ENCODE measurements at regions not wholly inside any gene's neighbourhood (a gene's known extent, or its start where the extent isn't known, plus 50 kb on each side); places are given as distances from the start of the nearest gene placed in this dataset.

GRCh38 chr5:105409695-105410094 is 1847.1 kb upstream of the NUDT12 start:
- Histone ChIP-seq H3K27me3 (replicated peaks in 1 of 2; ENCODE audit: control insufficient read depth in 2 of 2, extremely low read depth in 1 of 2, insufficient read depth in 2 of 2, low read length in 1 of 2) (no peaks in the 10 kb centered on the region), H3K27ac (ENCODE audit: low read length) (no peak overlapping the region), H3K4me1 (ENCODE audit: control insufficient read depth in 1 of 2, extremely low read depth in 1 of 2, insufficient read depth in 2 of 2, low read length in 2 of 2) (no peaks in the 10 kb centered on the region), H3K9me3 (no peaks in the 10 kb centered on the region), H3K4me3 (ENCODE audit: control insufficient read depth in 1 of 2, extremely low read depth in 1 of 2, low read length in 1 of 2) (no peak overlapping the region), H3K36me3 (ENCODE audit: control insufficient read depth in 2 of 2, extremely low read depth in 1 of 2, insufficient read depth in 1 of 2, low read length in 1 of 2) (no peaks in the 10 kb centered on the region)
- CTCF ChIA-PET: no interaction called here
- ATAC-seq (replicated peaks in 1 of 4) (no peak), DNase-seq (no peak)
- H3K9me3 Mint-ChIP-seq: peaks cover 0 to 17% (median 10%) of the 10 kb centered on the region in 3 donors
- no peak overlapping the region for H3K4me3 Mint-ChIP-seq
- POLR2A ChIA-PET: no interaction called here
- no CpG with 5 or more reads among the region's 1 CpG for WGBS (ENCODE audit: insufficient coverage)
- H3K4me1 Mint-ChIP-seq: no peaks in the 10 kb centered on the region
- H3K27me3 Mint-ChIP-seq: no peaks in the 10 kb centered on the region
- H3K36me3 Mint-ChIP-seq: no peaks in the 10 kb centered on the region
- no peak overlapping the region for H3K27ac Mint-ChIP-seq

DNA sequence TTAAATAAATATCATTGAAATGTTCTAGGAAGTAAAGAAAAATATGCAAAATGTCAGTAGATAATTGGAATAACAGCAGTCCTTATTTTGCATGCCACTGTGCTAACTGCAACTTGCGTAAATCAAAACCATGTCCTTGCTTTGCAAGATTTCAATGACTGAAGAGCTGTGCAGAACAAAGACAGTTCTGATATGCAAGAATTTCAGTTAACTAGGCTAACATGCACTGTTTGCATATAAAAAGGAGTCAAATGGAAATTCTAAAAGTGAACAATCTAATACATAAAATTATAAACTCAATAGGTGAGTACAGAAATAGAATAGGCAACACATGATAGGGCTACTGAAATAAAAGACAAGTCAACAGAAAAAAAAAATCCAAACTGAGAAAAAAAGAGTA is 1844.6 kb upstream of the NUDT12 start:
- H3K27ac ChIP-seq (ENCODE audit: low read length): no peak overlapping the region
- ChIA-PET POLR2A (no interaction called here), CTCF (no interaction called here)
- no peaks in the 10 kb centered on the region for H3K27me3 ChIP-seq (replicated peaks in 1 of 2; ENCODE audit: control insufficient read depth in 2 of 2, extremely low read depth in 1 of 2, insufficient read depth in 2 of 2, low read length in 1 of 2)
- WGBS (ENCODE audit: insufficient coverage): 100% methylated on average over 1 of the region's 1 CpG
- no peaks in the 10 kb centered on the region for H3K36me3 Mint-ChIP-seq
- no peaks in the 10 kb centered on the region for H3K4me1 Mint-ChIP-seq
- H3K27ac Mint-ChIP-seq: no peak overlapping the region
- no peak overlapping the region for H3K4me3 ChIP-seq (ENCODE audit: control insufficient read depth in 1 of 2, extremely low read depth in 1 of 2, low read length in 1 of 2)
- H3K4me1 ChIP-seq (ENCODE audit: control insufficient read depth in 1 of 2, extremely low read depth in 1 of 2, insufficient read depth in 2 of 2, low read length in 2 of 2): no peaks in the 10 kb centered on the region
- H3K9me3 Mint-ChIP-seq: peaks cover 0 to 17% (median 5%) of the 10 kb centered on the region in 3 donors
- no peaks in the 10 kb centered on the region for H3K9me3 ChIP-seq
- H3K27me3 Mint-ChIP-seq: no peaks in the 10 kb centered on the region
- no peaks in the 10 kb centered on the region for H3K36me3 ChIP-seq (ENCODE audit: control insufficient read depth in 2 of 2, extremely low read depth in 1 of 2, insufficient read depth in 1 of 2, low read length in 1 of 2)
- no peak overlapping the region for H3K4me3 Mint-ChIP-seq
- DNase-seq (no peak), ATAC-seq (replicated peaks in 1 of 4) (no peak)

GRCh38 chr5:105397749-105398148 is 1835.2 kb upstream of the NUDT12 start:
- Histone ChIP-seq H3K4me1 (ENCODE audit: control insufficient read depth in 1 of 2, extremely low read depth in 1 of 2, insufficient read depth in 2 of 2, low read length in 2 of 2) (no peaks in the 10 kb centered on the region), H3K27me3 (replicated peaks in 1 of 2; ENCODE audit: control insufficient read depth in 2 of 2, extremely low read depth in 1 of 2, insufficient read depth in 2 of 2, low read length in 1 of 2) (no peaks in the 10 kb centered on the region), H3K9me3 (no peaks in the 10 kb centered on the region), H3K4me3 (ENCODE audit: control insufficient read depth in 1 of 2, extremely low read depth in 1 of 2, low read length in 1 of 2) (no peak overlapping the region), H3K27ac (ENCODE audit: low read length) (no peak overlapping the region), H3K36me3 (ENCODE audit: control insufficient read depth in 2 of 2, extremely low read depth in 1 of 2, insufficient read depth in 1 of 2, low read length in 1 of 2) (no peaks in the 10 kb centered on the region)
- no CpG with 5 or more reads among the region's 1 CpG for WGBS (ENCODE audit: insufficient coverage)
- no peak overlapping the region for H3K4me3 Mint-ChIP-seq
- no peaks in the 10 kb centered on the region for H3K4me1 Mint-ChIP-seq
- no peaks in the 10 kb centered on the region for H3K36me3 Mint-ChIP-seq
- POLR2A ChIA-PET: no interaction called here
- no peak for ATAC-seq (replicated peaks in 1 of 4)
- peaks cover 8 to 13% (median 11%) of the 10 kb centered on the region in 3 donors for H3K9me3 Mint-ChIP-seq
- no peak overlapping the region for H3K27ac Mint-ChIP-seq
- CTCF ChIA-PET: no interaction called here
- no peak for DNase-seq
- H3K27me3 Mint-ChIP-seq: no peaks in the 10 kb centered on the region

GRCh38 chr5:105392710-105393149 is 1830.1 kb upstream of the NUDT12 start:
- Histone ChIP-seq H3K4me1 (ENCODE audit: control insufficient read depth in 1 of 2, extremely low read depth in 1 of 2, insufficient read depth in 2 of 2, low read length in 2 of 2) (no peaks in the 10 kb centered on the region), H3K27ac (ENCODE audit: low read length) (no peak overlapping the region), H3K9me3 (no peaks in the 10 kb centered on the region), H3K27me3 (replicated peaks in 1 of 2; ENCODE audit: control insufficient read depth in 2 of 2, extremely low read depth in 1 of 2, insufficient read depth in 2 of 2, low read length in 1 of 2) (no peaks in the 10 kb centered on the region), H3K36me3 (ENCODE audit: control insufficient read depth in 2 of 2, extremely low read depth in 1 of 2, insufficient read depth in 1 of 2, low read length in 1 of 2) (no peaks in the 10 kb centered on the region), H3K4me3 (ENCODE audit: control insufficient read depth in 1 of 2, extremely low read depth in 1 of 2, low read length in 1 of 2) (no peak overlapping the region)
- no peaks in the 10 kb centered on the region for H3K4me1 Mint-ChIP-seq
- no peak overlapping the region for H3K4me3 Mint-ChIP-seq
- H3K36me3 Mint-ChIP-seq: no peaks in the 10 kb centered on the region
- DNase-seq (no peak), ATAC-seq (replicated peaks in 1 of 4) (no peak)
- POLR2A ChIA-PET: no interaction called here
- 91% methylated on average over 17 of the region's 18 CpGs for WGBS (ENCODE audit: insufficient coverage)
- H3K27me3 Mint-ChIP-seq: no peaks in the 10 kb centered on the region
- peaks cover 2 to 8% (median 8%) of the 10 kb centered on the region in 3 donors for H3K9me3 Mint-ChIP-seq
- CTCF ChIA-PET: no interaction called here
- H3K27ac Mint-ChIP-seq: no peak overlapping the region

- Mint-ChIP-seq H3K4me1 (no peaks in the 10 kb centered on the region), H3K36me3 (no peaks in the 10 kb centered on the region), H3K9me3 (peaks cover 0 to 8% (median 8%) of the 10 kb centered on the region in 3 donors), H3K27me3 (no peaks in the 10 kb centered on the region), H3K4me3 (no peak overlapping the region), H3K27ac (no peak overlapping the region)
- WGBS (ENCODE audit: insufficient coverage): 91% methylated on average over 15 of the region's 20 CpGs
- ChIA-PET POLR2A (no interaction called here), CTCF (no interaction called here)
- H3K36me3 ChIP-seq (ENCODE audit: control insufficient read depth in 2 of 2, extremely low read depth in 1 of 2, insufficient read depth in 1 of 2, low read length in 1 of 2): no peaks in the 10 kb centered on the region
- no peak overlapping the region for H3K4me3 ChIP-seq (ENCODE audit: control insufficient read depth in 1 of 2, extremely low read depth in 1 of 2, low read length in 1 of 2)
- no peaks in the 10 kb centered on the region for H3K9me3 ChIP-seq
- DNase-seq: no peak
- H3K4me1 ChIP-seq (ENCODE audit: control insufficient read depth in 1 of 2, extremely low read depth in 1 of 2, insufficient read depth in 2 of 2, low read length in 2 of 2): no peaks in the 10 kb centered on the region
- H3K27me3 ChIP-seq (replicated peaks in 1 of 2; ENCODE audit: control insufficient read depth in 2 of 2, extremely low read depth in 1 of 2, insufficient read depth in 2 of 2, low read length in 1 of 2): no peaks in the 10 kb centered on the region
- no peak for ATAC-seq (replicated peaks in 1 of 4)
- H3K27ac ChIP-seq (ENCODE audit: low read length): no peak overlapping the region
Observed at GRCh38 chr5:105392122-105392709, 1829.6 kb upstream of the NUDT12 start.

GRCh38 chr5:105380126-105380525 is 1817.5 kb upstream of the NUDT12 start:
- Mint-ChIP-seq H3K4me3 (no peak overlapping the region), H3K9me3 (peaks cover 14 to 30% (median 17%) of the 10 kb centered on the region in 3 donors), H3K27me3 (no peaks in the 10 kb centered on the region), H3K27ac (no peak overlapping the region), H3K36me3 (no peaks in the 10 kb centered on the region), H3K4me1 (no peaks in the 10 kb centered on the region)
- Histone ChIP-seq H3K4me3 (ENCODE audit: control insufficient read depth in 1 of 2, extremely low read depth in 1 of 2, low read length in 1 of 2) (no peak overlapping the region), H3K36me3 (ENCODE audit: control insufficient read depth in 2 of 2, extremely low read depth in 1 of 2, insufficient read depth in 1 of 2, low read length in 1 of 2) (no peaks in the 10 kb centered on the region), H3K27ac (ENCODE audit: low read length) (no peak overlapping the region), H3K27me3 (replicated peaks in 1 of 2; ENCODE audit: control insufficient read depth in 2 of 2, extremely low read depth in 1 of 2, insufficient read depth in 2 of 2, low read length in 1 of 2) (no peaks in the 10 kb centered on the region), H3K9me3 (peaks cover 2% of the 10 kb centered on the region), H3K4me1 (ENCODE audit: control insufficient read depth in 1 of 2, extremely low read depth in 1 of 2, insufficient read depth in 2 of 2, low read length in 2 of 2) (no peaks in the 10 kb centered on the region)
- 100% methylated on average over 1 of the region's 1 CpG for WGBS (ENCODE audit: insufficient coverage)
- DNase-seq (no peak), ATAC-seq (replicated peaks in 1 of 4) (no peak)
- ChIA-PET CTCF (no interaction called here), POLR2A (interaction anchor here in 1 of 2 donors (0.5 kb wide), 1 partner anchor 219 kb away, joined by 3 read pairs; no protein-coding TSS in a partner anchor)

DNA sequence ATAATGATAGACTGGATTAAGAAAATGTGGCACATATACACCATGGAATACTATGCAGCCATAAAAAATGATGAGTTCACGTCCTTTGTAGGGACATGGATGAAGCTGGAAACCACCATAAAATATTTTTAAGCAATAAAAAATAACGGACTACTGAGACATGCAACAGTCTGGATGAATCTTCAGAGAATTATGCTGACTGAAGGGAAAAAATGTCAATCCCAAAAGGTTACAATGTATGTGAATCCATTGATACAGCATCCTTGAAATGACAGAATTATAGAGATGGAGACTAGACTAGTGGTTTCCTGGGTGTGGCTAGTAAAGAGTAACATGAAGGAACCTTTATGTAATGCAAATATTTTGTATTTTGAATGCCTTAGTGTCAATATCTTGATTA is 1808.6 kb upstream of the NUDT12 start:
- Histone ChIP-seq H3K27ac (ENCODE audit: low read length) (no peak overlapping the region), H3K9me3 (no peaks in the 10 kb centered on the region), H3K4me3 (ENCODE audit: control insufficient read depth in 1 of 2, extremely low read depth in 1 of 2, low read length in 1 of 2) (no peak overlapping the region), H3K27me3 (replicated peaks in 1 of 2; ENCODE audit: control insufficient read depth in 2 of 2, extremely low read depth in 1 of 2, insufficient read depth in 2 of 2, low read length in 1 of 2) (no peaks in the 10 kb centered on the region), H3K4me1 (ENCODE audit: control insufficient read depth in 1 of 2, extremely low read depth in 1 of 2, insufficient read depth in 2 of 2, low read length in 2 of 2) (no peaks in the 10 kb centered on the region), H3K36me3 (ENCODE audit: control insufficient read depth in 2 of 2, extremely low read depth in 1 of 2, insufficient read depth in 1 of 2, low read length in 1 of 2) (no peaks in the 10 kb centered on the region)
- Mint-ChIP-seq H3K36me3 (no peaks in the 10 kb centered on the region), H3K9me3 (peaks cover 6 to 9% (median 8%) of the 10 kb centered on the region in 3 donors), H3K4me3 (no peak overlapping the region), H3K27ac (no peak overlapping the region), H3K4me1 (no peaks in the 10 kb centered on the region), H3K27me3 (no peaks in the 10 kb centered on the region)
- no peak for DNase-seq
- WGBS (ENCODE audit: insufficient coverage): no CpG with 5 or more reads among the region's 2 CpGs
- no peak for ATAC-seq (replicated peaks in 1 of 4)
- ChIA-PET POLR2A (no interaction called here), CTCF (no interaction called here)

Measured in T-cell (primary cell).